ENCODE measurements at regions not wholly inside any gene's neighbourhood (a gene's known extent, or its start where the extent isn't known, plus 50 kb on each side); places are given as distances from the start of the nearest gene placed in this dataset.
A peak's percentile ranks its signal among the peaks of the same experiment; 100 is the strongest.

DNA sequence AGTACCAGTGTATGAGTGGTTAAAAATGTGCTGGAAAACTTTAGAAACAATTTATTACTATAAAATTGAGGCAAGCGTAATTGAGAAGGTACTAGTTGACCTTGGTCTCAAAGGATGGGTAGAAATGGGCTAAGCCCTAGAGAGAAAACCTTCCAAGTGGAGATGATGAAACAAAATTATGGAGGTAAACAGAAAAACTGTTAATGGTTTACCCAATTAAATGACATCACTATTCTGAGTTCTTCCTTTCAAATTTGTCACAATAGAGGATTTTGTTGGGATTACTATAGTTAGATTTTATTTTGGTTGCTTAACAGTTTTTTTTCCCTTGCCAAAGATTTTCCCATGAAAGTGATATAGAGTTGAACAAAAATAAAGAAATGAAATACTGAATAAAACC lies 1302.5 kb upstream of the TENM3 start:
- no peak for DNase-seq

DNA sequence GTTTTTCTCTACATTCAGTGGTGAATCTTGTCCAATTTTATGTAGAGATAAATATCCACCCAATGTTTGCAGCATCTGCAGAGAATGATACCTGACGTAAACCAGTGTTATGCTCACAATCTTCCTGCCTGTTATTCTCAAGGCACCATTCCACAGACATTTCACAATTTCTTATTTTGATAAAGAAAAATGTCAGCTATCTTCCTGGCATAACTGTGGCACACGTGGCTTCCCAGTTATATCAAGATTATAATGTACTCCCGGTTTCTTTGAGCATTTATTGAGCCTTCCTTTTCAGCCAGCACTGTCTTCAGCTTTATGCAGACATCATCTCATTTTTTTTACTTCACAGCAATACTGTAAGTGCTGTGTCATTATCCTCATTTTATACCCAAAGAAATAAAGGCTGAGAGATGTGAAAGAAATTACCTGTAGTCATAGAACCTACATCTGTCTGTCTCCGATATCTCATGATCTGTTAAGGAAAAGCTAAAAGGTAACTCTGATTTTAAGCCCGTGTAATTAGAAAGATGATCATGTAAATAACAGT lies 1300.8 kb upstream of the TENM3 start:
- DNase-seq: no peak

DNA sequence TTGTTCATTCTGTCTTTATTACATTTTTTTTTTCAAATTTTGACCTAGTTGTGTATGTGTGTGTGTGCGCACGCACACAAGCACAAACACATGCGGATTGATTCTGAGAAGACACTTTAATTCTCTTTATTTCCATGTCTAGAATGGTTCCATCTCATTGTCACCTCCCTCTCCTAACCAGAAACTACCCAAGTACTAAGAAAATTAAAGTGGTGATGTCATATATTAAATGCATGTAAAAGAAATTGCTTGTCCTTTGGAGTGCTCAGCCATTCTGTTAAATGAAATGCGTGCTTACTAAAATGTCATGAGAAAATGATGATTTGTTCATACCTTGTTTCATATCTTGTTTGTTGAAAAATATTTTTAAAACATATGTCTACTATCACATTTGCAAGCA lies 1297.0 kb upstream of the TENM3 start:
- DNase-seq: no peak

DNA sequence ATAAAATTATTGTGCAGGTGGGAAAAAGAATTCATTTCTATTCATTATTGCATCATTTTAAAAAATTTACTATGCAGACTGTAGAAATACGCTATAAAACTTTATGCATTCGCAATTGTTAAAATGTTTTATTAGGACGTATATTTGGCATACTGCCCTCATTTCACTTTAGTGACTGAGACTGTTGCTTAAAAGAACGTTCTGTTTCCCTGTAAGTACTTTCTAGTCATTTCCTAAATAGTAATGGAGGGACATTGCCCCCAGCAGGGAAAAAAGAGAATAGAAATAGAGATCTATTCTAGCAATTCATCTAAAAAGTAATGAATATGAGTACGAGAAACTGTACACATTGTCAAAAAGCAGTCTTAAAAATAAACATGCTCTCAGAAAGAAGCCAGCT lies 1295.8 kb upstream of the TENM3 start:
- DNase-seq: peak; percentile 57

DNA sequence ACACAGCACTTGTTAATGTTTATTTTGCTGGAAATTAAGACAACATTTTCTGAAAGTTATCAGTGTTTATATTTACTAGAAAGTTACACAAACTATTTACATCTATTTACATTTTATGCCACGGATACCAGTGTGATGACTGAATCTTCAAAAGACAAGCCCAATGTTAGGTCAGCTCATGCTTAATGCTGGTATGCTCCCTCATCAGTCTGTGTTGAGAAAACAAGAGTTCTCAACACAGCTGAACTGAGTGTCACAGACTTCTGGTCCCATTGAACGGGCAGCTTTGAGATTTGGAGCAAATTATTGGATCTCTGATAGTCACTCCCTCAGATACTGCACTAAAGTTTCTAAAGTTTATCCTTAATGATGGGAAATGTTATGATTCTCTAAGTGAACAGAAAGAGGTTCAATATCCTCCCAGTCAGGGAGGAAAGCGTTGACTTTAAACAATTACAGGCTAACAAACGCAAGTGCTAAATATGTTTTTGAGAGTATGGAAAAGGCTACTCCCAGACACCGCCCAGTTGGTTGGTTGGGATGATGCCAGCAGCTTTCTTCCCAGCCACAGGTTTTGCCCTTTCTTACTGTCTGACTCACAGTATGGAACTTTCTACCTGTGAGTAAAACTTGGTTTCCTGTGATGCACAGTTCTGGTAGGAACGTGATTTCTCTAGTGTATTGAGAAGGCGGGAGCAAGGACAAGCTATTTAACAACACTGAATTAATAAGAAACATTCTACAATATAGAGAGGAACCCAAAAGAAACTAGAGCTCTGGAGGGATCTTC lies 1293.6 kb upstream of the TENM3 start:
- DNase-seq: no peak

DNA sequence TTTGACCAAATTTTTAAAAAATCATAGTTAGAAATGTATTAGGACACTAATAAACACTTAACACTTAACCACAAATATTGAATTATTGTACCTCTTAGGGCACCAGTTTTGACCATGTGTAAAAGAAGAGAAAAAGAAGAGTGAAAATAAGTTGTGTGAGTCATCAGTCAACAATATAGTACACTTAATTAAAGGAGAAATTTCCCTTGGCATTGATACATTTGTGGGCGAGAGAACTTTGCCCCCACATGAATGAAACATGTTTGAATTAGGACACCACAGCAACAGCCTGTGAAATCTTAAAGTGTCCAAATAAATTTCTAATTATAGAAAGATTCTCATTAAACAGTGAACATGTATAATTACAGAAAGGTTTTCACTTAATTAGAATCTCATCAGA lies 1292.8 kb upstream of the TENM3 start:
- no peak for DNase-seq

DNA sequence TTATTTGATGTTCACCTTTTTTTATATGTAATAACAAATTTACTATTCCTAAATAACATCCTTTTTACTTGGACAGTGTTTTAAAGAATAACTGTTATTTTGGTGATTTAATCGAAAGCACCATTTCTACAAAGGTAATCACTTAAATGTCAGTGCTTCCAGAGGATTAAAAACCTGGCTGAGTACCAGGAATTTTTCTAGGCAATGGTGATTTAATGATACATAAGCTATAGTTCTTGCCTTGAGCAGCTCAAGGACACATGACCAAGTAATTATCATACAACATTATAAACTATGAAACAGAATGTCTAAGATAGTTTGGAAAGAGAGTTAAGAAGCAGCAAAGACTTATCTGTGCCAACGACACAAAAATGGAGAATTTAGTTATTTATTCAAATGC lies 1291.9 kb upstream of the TENM3 start:
- no peak for DNase-seq

DNA sequence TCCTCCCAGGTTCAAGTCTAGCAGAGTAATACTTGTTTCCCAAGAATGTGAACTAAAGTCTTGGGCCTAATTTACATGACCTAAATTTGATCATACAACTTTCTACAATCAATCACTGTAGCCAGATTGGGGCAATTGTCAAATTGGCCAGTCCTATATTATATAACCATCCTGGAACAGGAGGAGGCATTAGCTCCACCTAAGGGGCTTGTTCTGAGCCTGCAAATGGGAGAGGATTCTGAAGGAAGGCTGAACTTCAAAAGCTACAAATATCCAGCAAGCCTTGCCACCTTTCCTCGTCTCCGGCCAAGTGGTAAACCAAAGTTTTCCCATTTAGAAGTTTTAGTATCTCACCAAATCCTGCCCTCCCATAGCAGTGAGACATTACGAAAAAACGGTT lies 1289.6 kb upstream of the TENM3 start:
- DNase-seq: no peak

DNA sequence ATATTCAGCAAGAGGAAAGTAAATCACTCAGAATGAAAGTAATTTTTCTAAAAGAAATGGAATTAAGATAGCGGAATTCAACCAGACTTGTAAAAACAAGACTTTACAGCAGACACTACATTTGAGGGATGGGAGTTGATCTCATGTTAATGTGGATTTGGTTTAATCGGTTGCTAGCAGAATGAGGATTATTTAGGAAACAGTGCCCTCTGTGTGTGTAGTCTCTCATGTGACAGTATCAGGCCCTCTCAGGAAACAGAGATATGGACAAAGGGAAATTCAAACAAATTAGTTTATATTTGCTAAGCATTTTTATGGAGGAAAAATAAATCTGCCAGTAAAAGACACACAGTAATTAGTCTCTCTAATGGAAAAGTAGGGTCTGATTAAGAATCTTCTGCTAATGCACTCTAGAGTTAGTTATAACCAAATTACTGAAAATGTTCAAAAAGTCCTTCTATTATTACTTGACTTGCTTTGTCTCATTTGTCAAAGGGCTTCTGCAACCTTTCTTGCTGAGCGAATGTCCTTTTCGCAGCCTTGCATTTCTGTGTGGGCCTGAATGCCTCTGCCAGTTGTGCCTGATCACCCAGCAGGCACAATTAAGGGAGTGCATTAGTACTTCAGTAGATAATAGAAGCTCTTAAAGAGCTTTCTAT lies 1282.3 kb upstream of the TENM3 start:
- peak; percentile 24 for DNase-seq

DNA sequence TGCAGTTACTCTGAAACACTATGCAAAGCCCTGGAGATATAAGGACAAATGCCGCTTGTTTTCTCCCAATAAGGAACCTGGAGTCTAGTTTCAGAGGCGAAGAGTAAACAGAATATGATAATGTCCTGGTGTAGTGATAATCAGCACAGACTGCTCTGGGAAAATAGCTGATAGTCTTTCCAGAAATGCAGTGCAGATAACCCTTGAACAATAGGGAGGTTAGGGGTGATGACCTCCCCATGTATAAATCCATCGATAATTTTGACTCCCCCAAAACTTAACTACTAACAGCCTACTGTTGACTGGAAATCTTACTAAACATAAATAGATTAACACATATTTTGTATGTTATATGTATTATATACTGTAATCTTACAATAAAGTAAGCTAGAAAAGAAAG lies 1280.9 kb upstream of the TENM3 start:
- no peak for DNase-seq

DNA sequence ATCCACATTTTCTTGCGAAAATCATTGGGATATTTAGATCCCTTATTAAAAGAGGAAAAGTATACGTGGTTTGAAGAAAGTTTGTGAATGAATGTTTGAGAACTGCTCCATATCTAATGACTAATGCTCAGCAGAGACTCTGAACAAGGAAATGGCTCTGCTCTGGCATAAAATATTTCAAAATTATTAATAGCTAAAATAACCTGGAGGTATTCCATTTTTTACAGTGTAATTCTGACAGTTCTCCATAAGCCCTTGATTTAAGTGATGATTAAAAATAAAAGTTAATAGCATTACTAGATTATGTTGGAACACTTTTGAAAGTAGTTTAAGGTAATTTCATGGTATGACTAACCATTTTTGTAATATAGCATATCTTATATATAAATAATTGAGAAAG lies 1276.9 kb upstream of the TENM3 start:
- DNase-seq: no peak

DNA sequence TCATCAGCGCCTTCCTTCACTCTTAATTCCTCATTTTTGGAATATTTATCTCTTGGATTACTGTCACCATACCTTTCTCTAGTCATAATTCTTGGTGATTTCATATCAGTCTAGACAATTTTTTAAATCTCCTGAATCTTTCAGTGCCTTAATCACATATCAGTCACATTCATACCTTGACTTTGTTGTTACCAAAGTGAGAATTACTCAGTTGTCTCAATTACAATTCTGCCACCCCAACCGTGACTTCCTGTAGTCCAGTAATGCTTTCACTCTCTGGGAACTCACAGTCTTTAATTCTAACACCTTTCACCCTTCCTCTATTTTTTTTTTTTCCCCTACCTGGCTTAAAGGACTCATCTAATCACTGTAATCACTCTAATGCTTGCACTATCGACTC lies 1275.3 kb upstream of the TENM3 start:
- no peak for DNase-seq

DNA sequence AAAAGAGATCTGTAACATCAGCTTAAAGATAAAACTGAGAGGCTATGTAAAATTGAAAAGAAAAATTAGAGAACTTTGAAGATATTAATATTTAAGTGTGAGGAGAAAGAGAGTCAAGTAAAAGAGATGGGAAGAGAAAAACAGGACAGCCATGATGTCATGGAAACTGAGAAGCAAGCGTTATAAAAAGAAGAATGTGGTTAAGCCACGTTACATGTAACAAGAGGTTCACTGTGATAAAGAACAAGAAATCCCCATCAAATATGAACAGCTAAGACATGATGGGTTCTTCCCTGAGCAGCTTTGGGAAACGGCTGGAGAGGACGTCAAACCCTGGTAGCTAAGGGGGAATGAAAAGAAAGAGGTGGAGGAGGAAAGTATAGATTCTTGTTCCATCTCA lies 1269.3 kb upstream of the TENM3 start:
- no peak for DNase-seq

DNA sequence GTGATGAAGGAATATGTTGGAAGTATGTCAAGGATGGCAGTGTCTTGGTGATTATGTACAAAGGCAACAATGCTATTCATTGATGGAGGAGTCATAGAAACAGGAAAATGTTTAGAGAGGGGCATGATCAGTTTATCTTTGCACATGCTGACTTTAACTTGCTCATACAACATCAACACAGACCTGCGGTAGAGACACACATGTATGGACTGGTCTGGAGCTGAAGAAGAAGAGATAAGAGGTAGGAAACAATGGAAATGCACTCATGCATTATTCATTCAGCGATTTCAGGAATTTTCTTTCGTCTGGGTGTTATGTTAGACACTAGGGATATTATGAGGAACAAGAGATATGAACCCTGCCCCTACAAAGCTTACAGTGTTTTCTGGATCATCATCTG lies 1252.3 kb upstream of the TENM3 start:
- no peak for DNase-seq

DNA sequence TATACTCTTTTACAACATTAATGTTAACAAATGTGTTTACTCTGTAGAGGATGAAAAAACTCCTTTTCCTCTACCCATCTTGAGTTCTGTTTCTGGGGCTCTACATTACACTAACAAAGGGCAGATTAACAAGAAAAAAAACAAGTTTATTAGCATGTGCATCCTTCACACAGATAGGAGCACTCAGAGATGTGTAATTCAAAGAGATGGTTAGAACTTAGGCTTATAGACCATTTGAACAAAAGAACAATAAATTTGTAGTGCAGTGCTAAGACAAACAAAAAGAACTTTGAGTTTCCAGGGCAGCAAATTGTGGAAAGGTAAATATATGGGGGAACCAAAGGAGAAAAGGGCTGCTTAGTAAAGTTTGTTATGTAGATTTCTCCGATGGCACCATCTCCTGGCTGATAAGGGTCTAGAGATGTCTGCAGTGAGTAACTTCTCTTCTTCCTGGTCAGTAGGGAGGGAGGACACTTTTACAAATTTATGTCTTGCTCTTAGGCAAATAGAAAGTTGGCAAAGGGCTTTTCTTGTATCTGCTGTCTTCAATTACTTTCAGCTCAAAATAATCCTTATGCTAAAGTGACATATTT lies 1249.9 kb upstream of the TENM3 start:
- DNase-seq: no peak

DNA sequence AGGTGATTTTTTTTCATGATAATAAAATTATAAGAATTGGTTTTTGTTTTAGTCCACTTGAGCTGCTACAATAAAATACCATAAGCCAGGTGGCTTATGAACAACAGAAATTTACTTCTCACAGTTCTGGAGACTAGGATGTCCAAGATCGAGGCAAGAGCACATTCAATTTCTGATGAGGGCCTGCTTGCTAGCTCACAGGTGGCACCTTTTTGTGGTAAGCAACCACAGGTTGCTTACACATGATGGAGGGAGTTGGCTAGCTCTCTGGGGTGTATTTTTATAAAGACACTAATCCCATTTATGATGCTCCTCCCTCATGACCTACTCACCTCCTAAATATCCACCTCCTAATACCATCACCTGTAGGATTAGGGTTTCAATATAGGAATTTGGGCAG lies 1248.5 kb upstream of the TENM3 start:
- DNase-seq: no peak

DNA sequence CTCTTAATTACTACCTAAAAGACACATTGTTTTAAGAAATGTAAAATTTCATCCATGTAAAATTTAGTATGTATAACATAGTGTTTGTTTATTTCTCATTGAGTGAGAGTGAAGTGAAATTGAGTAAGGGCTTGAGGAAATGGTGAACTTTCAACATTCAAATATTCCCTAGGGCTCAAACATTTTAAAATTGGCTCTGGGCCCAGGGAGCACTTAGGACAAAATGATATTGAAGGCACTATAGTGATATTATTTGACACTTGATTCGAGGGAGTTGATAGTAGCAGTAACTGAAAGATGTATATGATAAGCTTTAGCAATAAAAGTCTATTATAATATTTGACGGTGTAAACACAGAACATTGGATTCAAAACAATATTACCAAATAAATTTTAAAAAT lies 1244.0 kb upstream of the TENM3 start:
- no peak for DNase-seq

DNA sequence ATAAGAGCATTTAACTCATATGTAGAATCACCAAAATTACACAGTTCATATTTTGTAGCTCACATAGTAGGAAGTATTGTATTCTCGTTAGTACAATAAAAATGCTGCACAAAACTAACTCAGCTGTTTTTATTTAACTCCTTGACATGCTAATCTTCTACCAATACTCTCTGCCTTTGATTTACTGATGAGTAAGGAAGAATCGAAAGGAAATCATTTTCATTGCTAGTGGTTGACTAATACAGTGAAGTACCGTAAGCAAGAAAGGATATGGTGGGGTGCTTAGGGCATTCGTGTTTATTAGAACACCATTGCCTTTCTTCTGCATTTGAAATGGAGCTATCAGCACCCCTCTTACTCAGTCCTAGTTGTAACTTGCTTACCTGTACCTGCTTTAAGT lies 1239.1 kb upstream of the TENM3 start:
- DNase-seq: no peak

DNA sequence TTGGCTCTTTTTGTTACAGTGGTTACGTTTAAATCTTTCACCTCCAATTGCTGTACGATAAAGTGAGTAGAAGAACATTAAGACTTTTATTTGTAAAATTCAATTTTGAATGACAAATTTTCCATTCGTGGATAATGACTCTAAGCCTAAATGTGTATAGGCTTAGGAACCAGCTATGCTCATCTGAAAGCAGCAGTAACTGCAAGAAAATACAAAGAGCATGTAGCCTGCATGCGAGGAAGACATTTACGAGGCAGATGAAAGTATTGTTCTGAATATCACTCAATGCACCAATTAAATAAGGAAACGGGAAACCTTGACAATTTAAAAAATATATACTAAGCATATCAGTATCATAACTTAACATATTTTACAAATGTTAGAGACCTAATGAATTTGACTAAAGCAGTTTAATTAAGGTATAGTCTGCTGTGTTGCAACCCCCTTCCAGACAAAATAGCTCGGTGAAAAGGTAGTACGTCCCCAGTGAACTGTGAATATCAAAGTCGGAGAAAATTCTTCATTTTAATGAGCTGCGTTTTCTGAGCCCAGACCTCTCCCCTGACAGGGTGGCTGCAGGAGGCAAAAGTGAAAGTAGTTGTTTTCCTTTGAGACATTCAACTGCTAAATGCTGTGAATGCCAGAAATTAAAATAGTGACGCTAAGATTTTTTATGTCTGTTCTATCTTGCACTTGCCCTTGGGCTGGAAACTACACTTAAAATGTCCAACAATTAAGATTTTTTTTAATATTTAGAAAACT lies 1236.5 kb upstream of the TENM3 start:
- DNase-seq: no peak

DNA sequence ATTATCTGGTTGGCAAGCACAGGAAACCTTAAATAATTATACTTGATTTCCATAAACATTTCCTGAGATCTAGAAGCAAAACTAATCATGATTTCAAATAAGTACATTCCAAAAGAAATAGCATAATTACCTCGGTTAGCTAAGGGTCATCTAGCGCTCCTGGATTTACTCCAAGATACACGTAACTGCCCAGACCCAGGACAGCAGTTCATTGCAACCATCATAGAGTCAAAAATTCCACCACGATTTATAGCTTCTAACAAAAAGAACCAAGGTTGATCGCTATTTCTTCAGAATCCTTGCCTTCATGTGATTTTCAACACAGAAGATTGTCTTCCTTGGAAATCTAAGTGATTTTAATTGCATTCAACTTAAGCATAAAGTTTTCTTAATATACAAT lies 1235.5 kb upstream of the TENM3 start:
- DNase-seq: no peak

DNA sequence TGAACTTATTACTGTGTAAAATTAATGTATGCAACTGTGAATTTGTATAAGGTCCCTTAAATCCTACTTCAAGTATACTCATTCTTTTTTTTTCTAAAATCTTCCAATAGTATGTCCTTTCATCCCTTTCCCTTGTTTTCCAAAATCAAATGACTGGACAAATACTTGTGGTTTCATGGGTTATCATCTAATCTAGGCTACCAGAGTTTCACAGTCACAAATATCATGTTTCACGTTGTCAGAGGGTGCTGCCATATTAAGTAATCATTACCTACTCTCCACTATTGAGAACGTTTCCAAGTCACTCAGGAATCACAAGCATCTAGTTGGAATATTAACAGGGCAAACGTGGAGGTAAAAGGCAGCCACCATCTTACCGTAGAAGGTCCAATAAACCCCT lies 1235.0 kb upstream of the TENM3 start:
- no peak for DNase-seq

DNA sequence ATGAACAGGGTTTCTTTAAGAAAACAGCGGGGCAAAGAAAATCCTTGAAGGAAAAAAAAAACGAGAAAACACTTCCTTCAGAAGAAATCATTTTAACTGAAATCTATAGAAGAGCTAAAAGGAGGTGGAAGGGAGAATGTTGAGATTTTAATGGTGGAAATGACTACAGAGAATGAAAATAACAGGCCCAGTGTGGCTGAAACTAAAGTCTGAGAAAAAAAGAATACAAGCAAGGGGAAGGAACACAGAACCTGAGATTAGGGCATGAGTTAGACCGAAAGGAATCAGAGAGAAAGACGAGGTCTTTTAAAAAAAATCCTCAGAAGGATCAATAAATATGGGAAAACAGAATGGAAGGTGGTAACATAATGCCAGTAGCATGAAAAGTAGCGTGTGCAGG lies 1230.0 kb upstream of the TENM3 start:
- no peak for DNase-seq

DNA sequence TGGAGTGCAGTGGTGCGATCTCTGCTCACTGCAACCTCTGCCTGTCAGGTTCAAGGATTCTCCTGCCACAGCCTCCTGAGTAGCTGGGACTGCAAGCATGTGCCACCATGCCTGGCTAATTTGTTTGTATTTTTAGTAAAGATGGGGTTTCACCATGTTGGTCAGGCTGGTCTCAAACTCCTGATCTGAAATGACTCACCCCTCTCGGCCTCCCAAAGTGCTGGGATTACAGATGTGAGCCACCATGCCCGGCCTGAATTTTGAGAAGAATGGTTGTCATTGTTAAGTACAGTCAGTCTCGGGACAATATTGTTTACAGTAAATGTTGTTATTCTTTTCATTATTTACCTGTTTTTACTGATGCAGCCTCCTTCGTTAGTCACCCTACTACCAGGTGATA lies 1226.2 kb upstream of the TENM3 start:
- no peak for DNase-seq

Measured in left kidney (tissue), 1 donor.